ENCODE measurements at regions not wholly inside any gene's neighbourhood (a gene's known extent, or its start where the extent isn't known, plus 50 kb on each side); places are given as distances from the start of the nearest gene placed in this dataset.
"Not testable (repeated sequence)": the region's sequence is repeated elsewhere in the genome, so short reads cannot be mapped to it uniquely, and the experiment has no call there.

DNA sequence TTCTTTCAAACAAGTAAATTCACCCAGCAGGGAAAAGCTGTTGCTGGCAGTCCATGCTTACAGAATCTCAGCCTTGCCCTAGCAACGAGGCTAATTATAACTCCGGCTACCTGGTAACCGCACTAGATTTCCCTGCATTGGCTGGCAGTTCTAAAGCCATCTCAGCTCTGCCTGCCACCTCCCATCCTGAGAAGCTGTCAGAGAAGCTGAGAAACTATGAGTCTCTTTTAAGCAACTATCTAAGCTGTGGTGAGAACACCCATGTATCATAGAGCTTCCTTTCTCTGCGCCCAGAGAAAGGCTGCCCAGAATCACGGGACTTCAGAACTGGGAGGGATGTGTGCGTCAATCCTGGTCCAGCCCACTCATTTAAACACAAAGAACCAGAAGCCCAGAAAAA, 113.9 kb upstream of the NBPF26 start:
- H3K4me3 ChIP-seq (ENCODE audit: low read depth, low read length); H3K4me2 ChIP-seq (ENCODE audit: low read length); H3K9ac ChIP-seq; H3K27ac ChIP-seq; H3K4me1 ChIP-seq; H3K9me3 ChIP-seq (ENCODE audit: control insufficient read depth, low read length); H2AFZ ChIP-seq; H3K27me3 ChIP-seq (ENCODE audit: control insufficient read depth, insufficient read depth, low read length); H3K36me3 ChIP-seq (ENCODE audit: control insufficient read depth, insufficient read depth, low read length); H3K79me2 ChIP-seq: not testable (repeated sequence)

DNA sequence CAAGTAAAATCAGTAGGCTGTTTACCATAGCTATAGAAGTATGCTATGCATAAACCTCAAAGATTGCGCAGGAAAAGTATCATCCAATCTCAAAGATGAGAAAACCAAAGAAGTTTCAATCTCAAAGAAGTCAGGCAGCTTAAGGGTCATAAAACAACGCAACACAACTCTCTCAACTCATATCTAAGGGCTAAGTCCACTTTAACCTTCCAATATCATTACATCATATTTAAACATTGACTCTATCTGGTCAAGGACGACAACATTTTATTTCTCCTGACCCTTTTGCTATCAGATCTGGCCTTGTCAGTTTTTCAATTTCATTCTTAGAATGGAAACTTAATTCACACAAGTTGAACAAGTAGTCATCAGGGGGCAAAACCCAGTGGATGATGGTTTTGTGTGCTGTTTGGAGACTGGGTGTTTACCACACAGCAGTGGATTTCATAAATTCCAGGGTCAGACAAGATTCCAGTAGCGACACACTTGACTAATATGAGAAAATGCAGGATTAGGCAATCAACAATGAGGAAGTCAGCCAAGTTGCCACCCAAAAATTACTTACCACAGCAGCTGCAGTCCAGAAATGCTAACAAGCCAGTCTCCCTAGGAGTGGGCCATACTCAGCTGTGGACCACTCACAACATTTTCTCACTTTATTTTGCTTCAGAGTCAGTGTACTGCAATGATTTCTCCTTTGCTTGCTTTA, 108.7 kb upstream of the NBPF26 start:
- H3K4me1 ChIP-seq, H3K79me2 ChIP-seq, H3K27ac ChIP-seq: not testable (repeated sequence)

DNA sequence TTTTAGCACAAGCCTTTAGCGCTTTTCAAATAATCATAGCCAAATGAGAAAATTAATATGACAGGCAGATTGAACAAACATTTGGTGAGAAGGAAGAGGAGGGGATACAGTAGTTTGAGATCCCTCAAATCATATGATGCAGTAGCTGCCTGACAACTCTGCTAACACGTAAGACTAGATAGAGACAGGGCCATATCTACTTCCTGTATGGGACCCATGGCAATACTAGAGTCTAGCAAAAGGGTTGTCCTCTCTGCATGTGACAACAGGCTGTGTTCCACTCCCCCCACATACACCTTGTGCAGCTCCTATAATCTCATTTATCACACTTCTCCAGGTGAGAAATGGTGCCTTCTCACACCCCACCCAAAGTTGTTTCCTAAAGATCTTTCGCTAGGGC, 106.3 kb upstream of the NBPF26 start:
- not testable (repeated sequence) for H3K27me3 ChIP-seq (ENCODE audit: control insufficient read depth, insufficient read depth, low read length); H3K79me2 ChIP-seq; H3K36me3 ChIP-seq (ENCODE audit: control insufficient read depth, insufficient read depth, low read length); H3K9me3 ChIP-seq (ENCODE audit: control insufficient read depth, low read length); H3K4me3 ChIP-seq (ENCODE audit: low read depth, low read length); H3K4me2 ChIP-seq (ENCODE audit: low read length); H3K27ac ChIP-seq; H3K9ac ChIP-seq; H3K4me1 ChIP-seq; H2AFZ ChIP-seq

More for the DNA sequence above, 108.7 kb upstream of the NBPF26 start:
- H3K4me2 ChIP-seq (ENCODE audit: low read length); H3K27me3 ChIP-seq (ENCODE audit: control insufficient read depth, insufficient read depth, low read length); H3K36me3 ChIP-seq (ENCODE audit: control insufficient read depth, insufficient read depth, low read length); H3K9me3 ChIP-seq (ENCODE audit: control insufficient read depth, low read length); H3K4me3 ChIP-seq (ENCODE audit: low read depth, low read length); H3K9ac ChIP-seq; H2AFZ ChIP-seq: not testable (repeated sequence)

DNA sequence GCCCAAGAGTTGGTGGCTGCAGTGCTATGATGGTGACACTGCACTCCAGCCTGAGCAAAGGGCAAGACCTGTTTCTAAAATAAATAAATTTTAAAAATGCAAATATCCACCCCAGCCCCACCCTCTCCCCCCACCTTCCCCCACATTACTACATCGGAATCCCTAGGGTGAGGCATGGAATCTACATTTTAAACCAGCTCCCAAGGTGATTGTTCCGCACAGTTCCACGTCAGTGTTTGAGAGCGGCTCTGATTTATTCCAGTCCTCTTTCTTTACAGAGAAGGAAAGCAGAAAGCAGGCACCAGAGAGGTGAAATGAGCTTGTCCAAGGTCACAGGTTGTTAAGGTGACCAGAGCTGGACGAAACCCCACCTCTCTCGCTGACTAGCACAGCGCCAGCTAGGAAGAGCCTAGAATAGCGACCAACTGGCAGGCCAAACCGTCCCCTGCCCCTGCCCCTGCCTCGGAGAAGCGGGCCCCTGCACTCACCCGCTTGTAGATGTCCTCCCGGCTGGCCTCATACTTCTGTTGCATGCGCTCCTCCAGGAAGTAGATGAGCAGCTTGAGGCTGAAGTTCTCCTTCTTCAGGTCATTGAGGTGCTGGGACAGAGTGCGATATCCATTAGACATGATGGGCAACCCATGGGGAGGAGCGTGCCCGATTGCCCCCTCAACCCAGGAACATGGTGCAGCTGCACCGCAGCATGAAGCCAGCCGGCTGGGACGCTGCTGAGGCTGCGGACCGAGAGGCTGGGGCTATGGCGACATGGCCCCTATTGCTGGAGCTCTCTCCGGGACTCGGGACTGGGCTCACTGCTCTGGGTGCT, 103.7 kb upstream of the NBPF26 start:
- not testable (repeated sequence) for H2AFZ ChIP-seq; H3K9ac ChIP-seq; H3K4me2 ChIP-seq (ENCODE audit: low read length); H3K4me3 ChIP-seq (ENCODE audit: low read depth, low read length); H3K27ac ChIP-seq; H3K36me3 ChIP-seq (ENCODE audit: control insufficient read depth, insufficient read depth, low read length); H3K27me3 ChIP-seq (ENCODE audit: control insufficient read depth, insufficient read depth, low read length); H3K4me1 ChIP-seq; H3K9me3 ChIP-seq (ENCODE audit: control insufficient read depth, low read length); H3K79me2 ChIP-seq

DNA sequence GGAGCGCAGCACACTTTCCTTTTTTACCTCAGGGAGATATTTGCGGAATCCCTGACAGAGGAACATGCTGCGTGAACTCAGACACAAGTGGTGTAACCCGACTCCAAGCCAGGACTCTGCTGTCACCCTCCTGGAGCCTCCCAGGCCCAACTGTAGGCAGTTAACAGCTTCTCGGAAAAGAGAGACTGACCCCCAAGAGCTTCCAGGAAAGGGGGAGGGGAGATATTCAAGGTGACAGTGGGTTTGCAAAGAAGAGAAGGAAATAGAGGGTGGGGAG, 103.1 kb upstream of the NBPF26 start:
- H3K4me1 ChIP-seq; H3K4me2 ChIP-seq (ENCODE audit: low read length); H3K27me3 ChIP-seq (ENCODE audit: control insufficient read depth, insufficient read depth, low read length); H2AFZ ChIP-seq; H3K9me3 ChIP-seq (ENCODE audit: control insufficient read depth, low read length); H3K27ac ChIP-seq; H3K9ac ChIP-seq; H3K36me3 ChIP-seq (ENCODE audit: control insufficient read depth, insufficient read depth, low read length); H3K79me2 ChIP-seq; H3K4me3 ChIP-seq (ENCODE audit: low read depth, low read length): not testable (repeated sequence)

DNA sequence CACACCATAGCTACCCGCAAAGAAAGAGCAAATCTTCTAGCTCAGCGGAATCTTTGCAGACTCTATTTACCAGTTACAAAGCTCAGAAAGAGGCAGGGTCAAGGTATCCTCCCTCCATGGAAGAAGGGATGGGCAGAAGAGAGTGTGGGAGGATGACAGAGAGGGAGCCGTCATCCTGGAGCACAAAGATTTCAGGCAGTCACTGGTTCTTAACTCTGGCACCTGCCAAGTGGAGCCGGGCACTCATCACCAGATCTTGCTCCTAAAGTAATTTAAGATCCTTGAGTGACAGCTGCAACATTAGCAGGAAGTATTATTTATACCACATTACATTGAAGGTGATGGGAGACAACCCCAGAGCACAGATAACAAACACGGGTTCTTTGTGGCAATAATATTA, 102.5 kb upstream of the NBPF26 start:
- not testable (repeated sequence) for H3K4me1 ChIP-seq; H3K27ac ChIP-seq; H3K4me3 ChIP-seq (ENCODE audit: low read depth, low read length); H3K4me2 ChIP-seq (ENCODE audit: low read length); H3K9ac ChIP-seq; H3K9me3 ChIP-seq (ENCODE audit: control insufficient read depth, low read length); H3K27me3 ChIP-seq (ENCODE audit: control insufficient read depth, insufficient read depth, low read length); H2AFZ ChIP-seq; H3K79me2 ChIP-seq; H3K36me3 ChIP-seq (ENCODE audit: control insufficient read depth, insufficient read depth, low read length)

DNA sequence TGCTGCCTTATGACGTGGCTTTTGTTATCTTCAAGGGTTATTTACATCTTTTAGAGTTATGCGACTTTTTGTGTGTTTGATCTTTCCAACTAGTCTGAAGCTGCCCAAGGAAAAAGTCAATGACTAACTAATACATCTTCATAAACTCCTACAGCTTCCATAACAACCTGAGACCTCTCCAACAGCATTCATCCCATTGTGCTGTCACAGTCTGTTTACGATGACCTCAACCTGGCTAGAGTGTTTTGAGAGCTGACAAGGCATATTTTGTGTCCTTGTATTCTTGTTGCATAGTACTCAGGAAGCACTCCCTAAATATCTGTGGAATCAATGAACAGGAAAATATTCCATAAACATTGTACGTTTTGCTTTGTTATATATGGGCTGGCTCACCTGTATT, 100.2 kb upstream of the NBPF26 start:
- H3K36me3 ChIP-seq (ENCODE audit: control insufficient read depth, insufficient read depth, low read length); H3K4me3 ChIP-seq (ENCODE audit: low read depth, low read length); H3K4me1 ChIP-seq; H3K27me3 ChIP-seq (ENCODE audit: control insufficient read depth, insufficient read depth, low read length); H3K27ac ChIP-seq; H3K9me3 ChIP-seq (ENCODE audit: control insufficient read depth, low read length); H3K79me2 ChIP-seq; H3K9ac ChIP-seq; H3K4me2 ChIP-seq (ENCODE audit: low read length); H2AFZ ChIP-seq: not testable (repeated sequence)

DNA sequence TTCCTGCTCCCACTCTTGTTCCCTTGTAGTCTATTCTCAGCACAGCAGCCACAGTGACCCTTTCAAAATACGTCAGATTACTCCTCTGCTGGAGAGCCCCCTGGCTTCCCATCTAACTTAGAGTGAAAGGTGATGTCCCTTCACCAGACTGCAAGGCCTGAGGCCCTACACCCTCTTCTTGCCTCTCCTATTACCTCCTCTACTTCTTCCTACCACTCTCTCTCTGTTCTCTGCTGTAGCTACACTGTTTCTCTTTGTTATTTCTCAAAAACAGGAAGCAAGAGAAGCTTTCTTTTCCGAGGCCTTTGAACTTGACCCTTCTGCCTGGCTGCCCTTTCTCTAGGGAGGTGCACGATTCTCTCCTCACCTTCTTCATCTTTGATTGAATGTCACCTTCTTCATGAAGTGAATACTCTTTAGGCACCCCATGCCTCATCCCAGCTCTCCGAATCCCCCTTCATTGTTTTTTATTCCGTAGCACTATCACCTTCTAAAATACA, 99.1 kb upstream of the NBPF26 start:
- H3K4me1 ChIP-seq; H3K27me3 ChIP-seq (ENCODE audit: control insufficient read depth, insufficient read depth, low read length); H2AFZ ChIP-seq; H3K9ac ChIP-seq; H3K9me3 ChIP-seq (ENCODE audit: control insufficient read depth, low read length); H3K4me2 ChIP-seq (ENCODE audit: low read length); H3K36me3 ChIP-seq (ENCODE audit: control insufficient read depth, insufficient read depth, low read length); H3K4me3 ChIP-seq (ENCODE audit: low read depth, low read length); H3K79me2 ChIP-seq; H3K27ac ChIP-seq: not testable (repeated sequence)

DNA sequence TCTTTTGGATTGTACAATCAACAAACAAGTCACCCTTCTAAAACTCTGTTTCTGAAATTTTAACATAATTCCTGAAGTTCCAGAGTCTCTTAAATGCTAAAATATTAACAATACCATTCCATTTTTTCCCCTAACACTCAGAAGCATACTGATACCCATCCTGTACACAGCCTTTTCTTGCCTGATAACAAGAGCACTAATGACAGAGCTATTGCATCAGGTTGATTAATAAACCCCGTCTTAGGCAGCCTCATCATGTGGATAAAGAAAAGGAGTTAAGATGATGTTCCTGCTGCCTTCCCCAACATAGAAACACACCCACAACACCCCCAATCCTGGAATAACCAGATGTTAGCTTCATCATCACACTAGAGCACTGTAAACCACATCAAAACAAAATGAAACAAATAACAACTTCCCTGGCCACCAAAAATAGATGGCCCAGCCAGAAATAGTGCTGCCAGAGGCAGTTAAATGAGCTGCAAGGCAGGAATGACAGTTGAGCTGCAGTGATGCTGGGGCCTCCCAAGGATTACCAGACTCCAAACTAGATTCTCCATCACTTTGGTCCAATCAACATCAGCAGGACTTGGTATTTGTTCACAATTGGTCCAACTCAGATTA, 93.8 kb upstream of the NBPF26 start:
- H3K9ac ChIP-seq; H3K36me3 ChIP-seq (ENCODE audit: control insufficient read depth, insufficient read depth, low read length); H3K4me3 ChIP-seq (ENCODE audit: low read depth, low read length); H3K27me3 ChIP-seq (ENCODE audit: control insufficient read depth, insufficient read depth, low read length); H2AFZ ChIP-seq; H3K4me2 ChIP-seq (ENCODE audit: low read length); H3K9me3 ChIP-seq (ENCODE audit: control insufficient read depth, low read length); H3K27ac ChIP-seq; H3K79me2 ChIP-seq; H3K4me1 ChIP-seq: not testable (repeated sequence)

DNA sequence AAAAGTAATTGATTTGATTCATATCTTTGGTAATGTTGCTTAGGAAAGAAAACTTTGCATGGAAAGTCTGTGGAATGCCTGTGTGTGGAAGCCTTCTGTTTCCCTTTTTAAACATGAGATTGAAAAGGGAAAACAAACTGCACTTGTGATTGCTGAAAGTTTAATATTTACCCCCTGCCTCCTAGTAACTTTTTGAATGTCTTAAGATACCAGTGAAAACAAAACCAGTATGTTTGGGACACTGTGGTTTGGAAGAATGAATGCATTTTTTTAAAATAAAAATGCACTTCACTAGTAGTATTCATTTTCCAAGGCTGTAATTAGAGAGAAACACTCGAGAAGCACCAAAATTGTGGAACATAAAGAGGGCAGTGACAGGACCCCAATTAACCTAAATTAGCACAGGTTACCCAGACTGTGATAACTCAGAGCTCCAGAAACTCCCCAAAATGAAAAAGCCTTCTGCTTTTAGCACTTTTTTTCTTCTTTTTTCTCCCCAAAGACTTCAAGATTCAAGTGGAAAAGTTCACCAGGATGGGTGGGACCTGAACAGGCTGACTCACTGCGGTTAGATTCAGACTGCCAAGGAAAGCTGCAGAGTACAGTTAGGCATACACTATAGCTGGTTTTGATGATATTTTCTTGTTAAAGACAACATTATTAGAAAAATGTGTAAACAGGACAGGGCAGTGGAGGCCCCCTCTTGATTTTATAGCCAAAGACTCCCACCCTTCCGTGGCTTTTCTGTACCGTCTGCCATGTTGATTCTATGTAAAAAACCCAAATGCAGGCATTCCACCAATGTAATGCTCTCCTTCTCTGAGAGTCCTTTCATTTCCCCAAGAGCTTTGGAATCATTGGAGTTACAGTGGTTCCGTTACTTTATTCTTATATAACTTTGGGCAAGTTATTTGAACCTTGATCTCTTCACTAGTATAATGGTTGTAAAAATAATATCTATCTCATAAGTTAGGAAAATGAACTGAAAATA, 88.6 kb upstream of the NBPF26 start:
- not testable (repeated sequence) for H3K4me3 ChIP-seq (ENCODE audit: low read depth, low read length); H2AFZ ChIP-seq; H3K9ac ChIP-seq; H3K36me3 ChIP-seq (ENCODE audit: control insufficient read depth, insufficient read depth, low read length); H3K4me2 ChIP-seq (ENCODE audit: low read length); H3K27me3 ChIP-seq (ENCODE audit: control insufficient read depth, insufficient read depth, low read length); H3K79me2 ChIP-seq; H3K9me3 ChIP-seq (ENCODE audit: control insufficient read depth, low read length); H3K27ac ChIP-seq; H3K4me1 ChIP-seq

Measured in parathyroid adenoma (tissue), 2 donors.